NCI-H2107 treated with DMSO at 0.1 percent for 48 hours (cell line): ENCODE measurements at regions not wholly inside any gene's neighbourhood (a gene's known extent, or its start where the extent isn't known, plus 50 kb on each side); places are given as distances from the start of the nearest gene placed in this dataset.
"Not testable (repeated sequence)": the region's sequence is repeated elsewhere in the genome, so short reads cannot be mapped to it uniquely, and the experiment has no call there.

ENCODE experiments used
- DNase-seq: peaks from one replicate; lab custom pipeline; 2025; ENCODE audit not compliant: unreplicated experiment; lab: John Stamatoyannopoulos, UW

DNA sequence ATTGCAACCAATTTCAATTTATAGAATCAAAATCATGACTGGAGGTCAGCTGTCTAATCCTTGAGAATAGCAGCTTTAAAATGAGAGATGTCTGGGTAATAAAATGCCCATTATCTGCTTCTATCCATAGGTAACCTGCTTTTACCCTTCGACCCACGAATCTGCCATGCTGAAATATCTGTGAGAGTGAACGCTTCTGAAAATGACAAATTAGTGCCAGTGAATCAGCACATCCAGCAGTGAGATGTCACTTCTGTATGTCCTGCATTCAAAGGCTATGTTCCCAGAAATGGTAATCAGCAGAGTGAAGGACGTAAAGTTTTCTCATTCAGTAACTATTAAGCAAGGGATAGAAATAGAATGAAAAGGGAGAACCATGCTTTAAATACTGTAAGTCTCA is 532.4 kb upstream of the ITGA1 start:
- no peak for DNase-seq

DNA sequence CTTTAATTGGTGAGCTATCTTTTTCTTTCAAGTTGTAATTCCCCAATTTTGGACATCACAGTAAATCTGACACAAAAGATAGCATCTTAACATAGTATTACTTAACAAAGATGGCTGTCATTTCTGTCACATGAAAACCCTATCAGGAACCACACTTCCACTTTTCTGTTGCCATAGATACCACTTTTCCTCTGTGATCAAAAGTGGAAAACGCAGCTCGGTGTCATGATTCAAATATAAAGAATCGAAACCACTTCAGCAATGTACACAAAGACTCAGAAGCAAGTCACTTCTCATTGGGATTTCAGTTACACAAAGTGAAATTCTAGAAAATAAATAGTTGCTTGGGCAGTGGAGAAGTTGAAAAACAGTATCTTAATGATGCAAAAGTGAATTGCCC is 524.9 kb upstream of the ITGA1 start:
- peak; percentile 92 for DNase-seq

DNA sequence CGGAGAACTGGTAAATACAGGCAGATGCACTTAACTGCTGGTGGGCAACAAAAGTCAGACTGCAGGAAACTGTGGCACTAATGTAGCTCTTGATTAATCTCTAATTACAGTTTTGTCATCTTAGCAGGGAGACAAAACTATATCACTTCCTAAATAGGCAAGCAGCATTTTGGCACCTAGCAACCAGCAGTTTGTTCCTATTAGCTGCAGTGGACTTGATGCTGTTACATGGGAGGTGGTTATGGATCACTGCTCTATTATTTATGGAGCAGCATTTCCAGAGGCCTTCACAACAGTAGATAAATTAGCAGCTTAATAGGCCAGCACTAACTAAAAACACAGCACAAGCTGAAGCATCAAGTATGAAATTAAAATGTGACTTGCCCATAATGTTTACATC is 518.3 kb upstream of the ITGA1 start:
- peak; percentile 67 for DNase-seq

DNA sequence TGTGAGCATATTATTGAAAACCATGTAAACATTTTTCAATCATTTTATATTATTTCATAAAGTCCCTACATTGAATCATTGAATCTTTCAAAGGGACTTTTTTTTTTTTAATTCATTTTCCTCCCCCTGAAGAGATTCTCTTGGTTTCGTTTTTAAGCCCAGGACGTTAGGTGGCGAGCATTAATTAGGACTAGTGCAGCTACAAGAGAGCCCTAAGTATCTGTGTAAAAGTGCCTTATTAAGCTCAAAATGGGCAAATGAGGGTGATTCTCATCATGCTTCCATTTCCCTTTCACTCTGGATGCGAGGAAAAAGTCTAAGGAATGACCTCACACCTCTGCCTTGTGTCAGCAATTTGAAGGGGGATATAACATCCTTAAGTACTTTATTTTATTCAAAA is 517.9 kb upstream of the ITGA1 start:
- DNase-seq = peak; percentile 67

DNA sequence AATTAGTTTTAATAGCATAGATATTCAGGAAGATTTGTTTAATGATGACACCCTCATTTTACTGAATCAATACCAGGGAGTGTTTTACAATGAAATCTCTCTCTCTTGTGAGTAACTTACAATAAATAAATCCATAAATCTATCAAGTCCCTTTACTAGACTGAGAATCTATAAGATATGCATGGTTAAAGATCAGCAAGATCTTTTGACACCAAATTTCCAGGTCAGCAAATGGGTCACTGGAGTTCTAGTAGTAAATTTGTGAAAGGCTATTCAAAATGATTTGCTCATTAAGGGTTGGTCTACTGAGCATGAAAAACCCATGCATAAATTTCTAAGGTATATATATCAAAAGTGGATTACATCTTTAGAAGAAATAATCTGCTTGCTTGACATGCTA is 512.1 kb upstream of the ITGA1 start:
- no peak for DNase-seq

DNA sequence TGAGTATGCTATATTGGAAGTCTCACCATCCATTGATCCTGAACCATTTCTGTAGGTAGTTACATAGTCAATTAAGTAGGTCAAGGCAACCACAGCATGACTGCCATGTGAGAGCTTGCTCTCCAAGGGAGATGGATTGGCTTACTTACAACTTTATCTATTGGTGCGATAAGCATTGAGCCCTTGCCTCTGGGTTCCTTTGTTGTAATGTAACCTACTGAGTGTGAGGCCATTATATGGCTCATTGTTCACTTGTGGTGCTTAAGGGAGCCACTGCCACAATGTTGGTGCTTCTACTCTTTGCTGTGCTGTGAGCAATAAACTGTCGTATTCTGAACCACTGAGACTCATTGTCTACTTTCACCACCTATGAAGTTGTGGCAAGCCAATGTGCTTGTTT is 510.6 kb upstream of the ITGA1 start:
- DNase-seq = no peak

DNA sequence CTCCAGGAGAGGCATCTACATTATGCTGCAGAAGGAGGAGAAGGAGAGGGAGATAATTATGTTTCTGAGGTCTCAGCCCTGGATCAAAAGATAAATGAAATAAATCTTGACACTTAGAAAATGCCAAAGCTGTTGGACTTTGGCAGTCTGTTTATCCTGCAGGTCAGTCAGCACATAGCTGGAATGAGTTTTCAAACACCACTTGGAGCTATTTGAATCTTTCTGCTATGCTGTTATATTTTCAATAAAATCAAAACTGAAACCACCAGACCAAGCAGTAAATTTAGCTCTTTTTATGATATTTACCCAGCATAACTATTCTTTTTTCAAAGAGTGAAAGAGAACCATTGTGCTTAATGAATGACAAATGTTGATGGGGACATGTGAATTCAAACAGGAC is 505.1 kb upstream of the ITGA1 start:
- DNase-seq = no peak

DNA sequence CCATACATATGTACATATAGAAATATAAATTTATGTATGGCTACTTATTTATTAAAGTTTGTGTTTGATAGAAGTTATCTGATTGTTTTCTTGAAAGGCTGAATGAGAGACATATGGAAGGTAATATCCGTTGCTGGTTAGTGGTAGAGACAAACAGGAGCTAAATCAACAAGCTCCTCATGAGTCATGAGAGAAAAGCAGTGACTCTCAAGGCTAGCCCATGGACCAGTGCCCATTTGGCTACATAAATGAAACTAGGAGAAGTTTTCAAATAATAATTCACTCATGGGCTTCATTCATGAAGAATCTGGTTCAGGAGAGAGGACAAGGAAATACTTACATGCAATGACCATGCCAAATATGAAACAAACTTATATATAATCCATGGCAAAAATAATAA is 504.5 kb upstream of the ITGA1 start:
- DNase-seq = no peak

DNA sequence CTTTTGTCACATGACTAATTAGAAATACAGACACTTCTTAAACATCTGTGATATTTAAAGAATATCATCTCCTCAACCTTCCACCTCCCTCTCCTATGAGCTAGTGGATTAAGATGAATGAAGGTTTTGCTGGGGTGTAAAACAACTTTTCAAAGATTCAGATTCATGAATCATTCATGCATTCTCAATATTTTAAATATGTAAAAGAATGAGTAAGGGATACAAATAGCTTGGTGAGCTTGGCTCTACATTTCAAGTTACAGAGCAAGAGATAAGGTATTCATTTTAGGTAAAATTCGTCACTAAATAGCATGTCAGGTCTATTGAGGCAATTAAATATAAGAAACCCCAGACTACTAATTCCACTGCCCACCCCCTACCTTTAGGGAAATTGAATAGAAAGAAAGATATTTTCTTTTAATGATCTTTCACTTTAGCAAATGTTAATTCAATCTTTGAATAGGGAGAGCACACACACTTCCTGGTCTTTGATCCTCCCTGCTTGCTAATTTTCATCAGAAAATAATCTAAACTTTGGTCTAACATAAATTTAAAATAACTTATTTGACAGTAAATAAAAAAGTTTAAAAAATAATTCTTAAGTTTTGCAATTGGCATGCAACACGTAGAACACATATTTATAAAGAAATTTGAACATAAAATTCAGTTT is 486.9 kb upstream of the ITGA1 start:
- no peak for DNase-seq

DNA sequence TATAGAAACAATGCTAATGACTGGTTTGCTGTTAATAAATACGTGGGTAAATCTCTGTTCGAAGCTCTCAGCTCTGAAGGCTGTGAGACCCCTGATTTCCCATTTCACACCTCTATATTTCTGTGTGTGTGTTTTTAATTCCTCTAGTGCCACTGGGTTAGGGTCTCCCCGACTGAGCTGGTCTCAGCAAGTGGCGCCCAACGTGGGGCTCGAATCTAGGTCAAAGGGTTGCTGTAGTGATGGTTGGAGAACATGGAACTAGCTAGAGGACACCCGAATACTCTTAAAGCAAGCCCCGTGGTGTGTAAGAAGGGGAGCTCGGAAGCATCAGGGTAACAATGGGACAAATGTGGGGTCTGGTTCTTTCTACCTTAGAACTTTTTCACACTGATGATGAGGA is 482.9 kb upstream of the ITGA1 start:
- not testable (repeated sequence) for DNase-seq

DNA sequence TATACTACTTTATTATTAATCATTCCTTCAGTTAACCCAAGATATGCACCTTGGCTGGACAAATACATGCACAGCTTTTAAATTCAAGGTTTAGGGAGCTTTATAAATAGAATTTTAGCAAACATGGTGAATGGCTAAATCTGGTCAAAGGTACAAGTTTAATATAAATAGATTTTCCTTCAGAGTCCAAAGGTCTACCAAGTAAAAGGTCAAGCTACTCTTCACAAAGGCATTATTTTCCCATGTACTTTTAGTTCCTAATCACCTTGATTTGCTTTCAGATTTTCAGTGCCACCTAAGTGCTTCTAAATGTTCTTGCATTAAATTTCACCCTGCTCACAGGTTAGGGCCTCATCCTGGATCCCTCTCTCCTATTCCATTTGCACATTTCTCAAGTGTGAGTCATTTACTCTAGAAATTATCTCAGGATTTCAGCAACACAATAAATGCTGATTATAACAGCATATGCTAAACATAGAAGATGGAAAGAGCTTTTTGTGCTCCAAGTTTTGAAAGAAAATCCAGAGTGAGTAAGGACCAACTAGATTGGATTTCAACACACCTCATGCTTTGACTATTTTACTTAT is 459.4 kb upstream of the ITGA1 start:
- no peak for DNase-seq

DNA sequence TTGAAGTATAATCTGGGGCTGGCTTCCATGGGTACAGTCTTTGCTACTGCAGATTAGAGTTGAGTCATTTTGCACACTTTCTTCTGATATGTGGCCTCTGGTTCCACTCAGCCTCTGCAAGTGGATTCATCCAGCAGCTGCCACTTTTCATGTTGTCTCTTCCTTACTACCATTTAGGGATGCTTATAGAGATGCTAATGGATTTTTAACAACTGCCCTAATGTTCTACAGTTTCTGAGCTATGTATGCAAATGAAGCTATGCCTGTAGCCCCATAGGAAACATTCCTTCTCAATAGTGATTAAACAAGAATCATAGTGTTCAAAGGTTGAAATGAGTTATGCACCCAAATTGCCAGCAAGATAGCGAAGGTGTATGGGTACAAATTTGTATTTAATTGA is 456.0 kb upstream of the ITGA1 start:
- no peak for DNase-seq

DNA sequence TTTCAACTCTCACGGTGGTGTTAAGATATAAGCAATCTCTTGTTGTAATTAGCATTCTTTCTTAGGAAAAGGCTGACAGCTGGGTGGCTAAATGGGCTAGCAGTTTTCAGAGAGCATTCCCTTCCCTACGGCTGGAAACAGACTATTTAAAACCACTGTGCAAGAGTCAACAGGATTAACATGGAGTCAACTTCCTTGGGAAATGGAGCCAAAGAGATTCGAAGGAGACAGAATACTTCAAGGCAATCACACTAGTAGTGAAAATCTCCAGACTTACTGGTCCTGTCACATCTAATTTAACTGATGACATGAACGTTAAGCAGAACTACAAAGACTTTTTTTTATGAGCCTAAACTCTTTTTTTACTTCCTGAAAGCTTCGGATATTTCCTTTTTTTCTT is 453.3 kb upstream of the ITGA1 start:
- DNase-seq = no peak

DNA sequence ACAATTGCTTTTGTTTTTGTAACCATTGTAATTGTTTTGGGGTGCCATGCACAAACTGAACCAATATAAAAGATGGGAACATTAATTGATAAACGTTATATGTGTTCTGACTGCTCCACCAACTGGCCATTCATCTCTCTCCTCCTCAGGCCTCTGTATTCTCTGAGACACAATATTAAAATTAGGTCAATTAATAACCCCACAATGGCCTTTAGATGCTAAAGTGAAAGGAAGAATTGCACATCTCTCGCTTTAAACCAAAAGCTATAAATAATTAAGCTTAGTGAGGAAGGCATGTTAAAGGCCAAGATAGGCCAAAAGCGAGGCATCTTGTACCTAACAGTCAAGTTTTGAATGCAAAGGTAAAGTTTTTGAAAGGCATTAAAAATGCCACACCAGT is 448.4 kb upstream of the ITGA1 start:
- DNase-seq = no peak

DNA sequence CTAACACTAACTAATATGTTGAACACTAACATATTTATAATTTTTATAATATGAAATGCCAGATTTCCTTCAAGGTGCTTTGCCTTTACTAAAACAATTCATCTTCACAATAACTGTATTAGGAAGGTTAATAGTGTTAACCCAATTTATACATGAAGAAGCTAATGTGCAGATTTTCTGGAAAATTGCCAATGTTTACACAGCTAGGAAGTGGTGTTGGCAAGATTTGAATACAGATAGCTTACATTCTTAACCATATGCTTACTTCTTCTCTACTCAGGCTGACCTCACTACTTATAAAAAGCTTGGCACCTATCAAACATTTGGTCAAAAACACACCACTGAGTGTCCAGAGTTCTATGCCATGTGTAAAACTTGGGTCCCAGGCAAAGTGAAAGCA is 445.4 kb upstream of the ITGA1 start:
- DNase-seq = no peak

DNA sequence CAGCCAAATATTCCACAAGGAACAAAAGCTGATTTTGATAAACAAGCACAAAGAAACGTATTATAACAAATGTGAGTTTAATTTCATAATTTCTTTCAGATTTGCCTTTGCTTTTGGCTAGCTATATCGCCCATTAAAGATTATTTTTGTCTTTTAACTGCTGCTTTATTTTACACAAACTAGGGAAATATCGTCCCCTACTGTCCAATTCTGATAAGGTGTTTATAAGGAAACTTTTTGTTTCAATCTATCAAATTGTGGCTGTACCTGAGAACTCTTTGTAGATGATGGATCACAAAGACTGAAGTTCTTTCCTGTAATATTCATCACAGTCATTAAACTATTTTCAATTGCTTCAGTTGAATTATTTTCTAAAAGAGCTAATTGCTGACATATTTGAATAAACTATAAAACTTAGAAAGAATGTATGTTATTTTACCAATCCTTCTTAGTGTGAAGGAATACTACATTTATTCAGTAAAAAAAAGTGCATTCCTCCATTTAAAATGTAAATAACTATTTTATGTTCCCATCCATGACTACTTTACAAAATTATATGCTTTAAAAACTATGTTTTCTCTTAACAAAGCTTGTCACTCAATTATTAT is 431.3 kb upstream of the ITGA1 start:
- peak; percentile 74 for DNase-seq

DNA sequence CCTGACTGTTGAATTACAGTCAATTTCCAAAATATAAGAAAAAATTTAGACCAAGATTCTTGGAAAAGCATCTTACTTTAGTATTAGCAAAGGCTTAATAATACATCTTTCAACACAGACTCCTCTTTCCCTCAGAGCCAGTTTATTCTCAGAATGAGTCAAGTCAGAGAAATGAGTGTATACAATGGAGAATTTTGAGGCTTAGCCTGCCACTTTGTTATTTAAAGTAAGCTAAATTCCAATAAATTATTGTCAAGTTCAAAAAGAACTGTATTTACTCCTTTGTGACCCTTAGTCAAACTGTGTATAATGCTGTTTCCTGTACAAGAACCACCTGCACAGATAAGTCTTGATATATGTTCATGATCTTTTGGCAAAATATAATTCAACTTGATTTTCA is 428.5 kb upstream of the ITGA1 start:
- no peak for DNase-seq

DNA sequence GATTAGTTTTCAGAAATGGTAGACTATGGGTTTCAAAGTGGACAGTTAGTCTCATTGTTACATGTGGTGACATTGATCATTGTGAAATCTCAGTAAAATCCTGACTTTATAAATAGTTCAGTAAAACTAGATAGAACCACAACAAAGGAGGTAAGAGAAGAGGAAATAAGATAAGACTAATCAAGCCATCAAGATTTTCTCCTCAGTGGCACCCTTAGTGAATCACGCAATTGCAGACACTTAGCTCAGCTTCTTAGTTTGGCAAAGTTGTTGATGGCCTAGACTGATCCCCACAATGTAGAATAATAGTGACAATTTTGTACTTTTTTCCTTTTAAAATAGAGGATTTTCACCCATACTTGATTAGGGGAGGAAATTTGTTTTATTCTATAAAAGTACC is 426.7 kb upstream of the ITGA1 start:
- DNase-seq = no peak

DNA sequence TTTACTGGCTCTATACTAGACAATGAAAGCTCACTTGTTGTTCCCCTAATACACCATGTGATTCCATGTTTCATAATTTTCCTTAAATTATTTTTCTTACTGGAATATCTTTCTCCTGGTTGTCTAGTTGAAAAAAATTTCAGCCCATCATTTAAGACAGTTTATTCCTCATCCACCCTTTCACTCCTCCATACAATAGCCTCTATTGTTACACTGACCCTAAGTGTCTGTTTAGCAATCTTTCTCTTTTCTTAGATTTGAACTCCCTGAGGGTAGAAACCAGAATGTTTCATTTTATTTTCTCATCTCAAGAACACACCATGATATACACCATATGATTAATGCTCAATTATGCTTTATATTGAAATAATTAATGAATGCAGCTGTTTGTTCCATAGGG is 413.4 kb upstream of the ITGA1 start:
- no peak for DNase-seq

DNA sequence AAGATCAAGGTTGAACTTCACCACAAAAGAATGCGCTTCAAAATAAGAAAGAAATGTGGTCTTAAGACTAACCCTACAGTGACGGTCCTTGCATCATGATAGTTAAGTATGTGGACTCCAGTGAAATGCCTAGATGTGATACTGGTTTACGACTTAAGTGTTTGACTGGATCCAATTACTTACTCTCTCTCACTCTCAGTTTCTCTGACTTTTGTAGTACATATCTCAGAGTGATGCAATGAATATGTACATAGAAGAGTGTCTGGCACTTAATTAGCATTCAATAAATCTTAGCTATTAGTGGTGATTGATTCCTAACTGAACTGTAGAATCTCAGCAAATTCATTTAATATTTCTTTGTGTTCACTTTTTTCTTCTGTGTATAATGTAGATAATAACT is 411.7 kb upstream of the ITGA1 start:
- DNase-seq = no peak

DNA sequence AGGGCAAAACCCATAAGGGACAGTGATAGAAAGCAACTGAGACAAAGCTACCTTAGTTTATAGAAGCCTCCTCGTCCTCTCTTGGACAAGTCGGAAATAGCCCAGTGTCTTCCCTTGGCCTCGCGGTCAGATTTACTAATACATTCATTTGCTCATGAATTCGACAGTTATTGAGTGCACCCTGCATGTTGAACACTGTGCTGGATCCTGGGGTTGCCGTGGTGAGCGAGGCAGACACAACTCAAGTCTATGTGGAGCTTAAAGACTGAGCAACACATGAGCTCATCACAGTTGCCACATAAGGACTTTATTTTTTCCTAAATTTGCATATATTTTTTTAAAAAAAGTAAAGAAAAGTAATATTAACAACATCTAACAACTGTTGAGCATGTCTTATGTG is 411.1 kb upstream of the ITGA1 start:
- DNase-seq = no peak

DNA sequence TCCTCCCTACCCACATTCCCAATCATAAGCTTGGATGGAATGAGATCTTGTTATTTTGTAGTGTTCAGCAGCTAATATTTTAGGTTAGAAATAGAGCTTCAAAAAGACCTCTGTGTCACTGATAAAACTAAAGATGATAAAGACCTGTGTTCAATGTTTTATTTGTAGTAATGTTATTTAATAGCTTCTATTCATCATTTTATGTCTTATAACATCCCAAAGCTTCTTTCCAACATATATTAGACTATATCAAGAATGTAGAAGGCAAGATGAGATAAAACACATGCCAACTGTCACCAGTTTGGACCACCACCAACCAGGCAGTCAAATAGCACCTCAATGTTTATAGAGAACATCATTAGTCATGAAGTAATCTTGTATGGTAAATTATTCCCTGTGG is 409.5 kb upstream of the ITGA1 start:
- peak; percentile 56 for DNase-seq

DNA sequence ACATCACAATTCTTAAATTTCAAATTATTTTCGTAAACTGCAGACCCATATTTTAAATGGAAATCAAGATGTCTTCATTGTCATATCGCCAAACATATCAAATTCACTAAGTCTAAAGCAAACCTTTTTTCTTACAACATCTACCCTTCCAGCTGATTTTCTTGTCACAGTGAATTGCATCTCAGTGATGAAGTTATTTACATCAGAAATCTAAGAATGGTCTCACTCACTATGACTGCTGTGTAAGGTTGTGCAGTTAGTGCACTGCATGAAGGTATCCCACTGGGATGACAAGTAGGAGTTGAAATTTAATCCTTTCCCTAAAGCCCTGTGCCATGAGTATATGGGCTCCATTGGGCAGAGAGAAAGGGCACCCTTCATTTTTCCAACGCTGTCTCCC is 399.4 kb upstream of the ITGA1 start:
- no peak for DNase-seq
